HG03565 (cell line): ENCODE measurements at regions not wholly inside any gene's neighbourhood (a gene's known extent, or its start where the extent isn't known, plus 50 kb on each side); places are given as distances from the start of the nearest gene placed in this dataset.
"Not testable (repeated sequence)": the region's sequence is repeated elsewhere in the genome, so short reads cannot be mapped to it uniquely, and the experiment has no call there.

Source experiments
- ATAC-seq: cut with Tn5 transposase; IDR thresholded peaks from one replicate; pipeline ENCODE4 v1.9.1; 2021; ENCODE audit warnings: mild to moderate bottlenecking, moderate library complexity; ENCODE audit not compliant: unreplicated experiment

DNA sequence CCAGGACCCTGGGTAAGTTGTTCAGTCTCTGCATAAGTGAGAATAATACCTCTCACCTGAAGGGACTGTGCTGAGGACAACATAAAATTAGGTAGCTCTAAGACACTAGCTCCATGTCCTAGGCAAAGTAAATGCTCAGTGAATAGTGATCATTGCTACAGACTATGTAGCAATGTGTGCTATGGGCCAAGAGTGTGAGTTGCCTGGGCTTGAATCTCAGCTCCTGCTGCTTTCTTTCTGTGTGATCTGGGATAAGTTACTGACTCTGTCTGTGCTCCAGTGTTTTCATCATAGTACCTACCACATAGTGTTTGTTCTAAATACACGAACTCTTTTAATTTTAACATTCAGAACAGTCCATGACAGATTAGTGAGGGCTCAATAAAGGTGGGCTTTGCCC is 81.1 kb upstream of the MFGE8 start:
- ATAC-seq: no peak

DNA sequence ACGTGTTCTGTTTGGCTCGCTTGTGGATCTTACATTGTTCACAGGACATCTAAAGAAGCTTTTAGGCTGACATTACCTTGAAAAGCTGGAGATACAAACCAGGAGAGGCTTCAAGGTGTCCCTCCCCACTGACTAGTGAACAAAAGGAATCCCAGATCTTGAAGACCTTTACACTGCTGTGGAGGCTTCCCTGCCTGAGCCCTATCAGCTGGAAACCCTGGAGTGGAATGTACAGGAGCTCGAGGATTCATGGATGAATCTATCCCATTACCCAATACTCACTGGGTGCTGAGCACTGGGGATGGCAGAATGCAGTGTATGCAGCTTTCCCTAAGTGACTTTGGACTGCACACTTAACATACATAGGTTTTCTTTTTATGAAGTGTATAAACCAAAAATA is 82.3 kb upstream of the MFGE8 start:
- no peak for ATAC-seq

DNA sequence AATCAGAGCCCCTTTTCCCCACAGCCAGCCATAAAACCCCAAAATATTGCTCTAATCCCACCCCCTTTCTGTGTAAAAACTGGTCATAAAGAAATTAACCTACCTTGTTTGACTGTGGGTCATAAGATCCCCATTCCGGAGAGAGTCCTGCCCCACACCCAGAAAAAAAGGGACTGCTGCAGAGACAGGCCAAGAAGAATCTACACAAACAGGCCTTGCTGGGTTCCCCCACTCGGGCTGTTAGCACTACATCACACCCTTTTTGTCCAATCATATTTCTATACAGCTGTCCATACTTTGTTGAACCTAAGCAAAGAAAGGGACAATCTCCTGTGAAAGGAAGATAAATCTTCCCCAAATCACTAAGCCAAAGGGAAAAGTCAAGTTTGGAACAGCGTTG is 84.4 kb upstream of the MFGE8 start:
- no peak for ATAC-seq

DNA sequence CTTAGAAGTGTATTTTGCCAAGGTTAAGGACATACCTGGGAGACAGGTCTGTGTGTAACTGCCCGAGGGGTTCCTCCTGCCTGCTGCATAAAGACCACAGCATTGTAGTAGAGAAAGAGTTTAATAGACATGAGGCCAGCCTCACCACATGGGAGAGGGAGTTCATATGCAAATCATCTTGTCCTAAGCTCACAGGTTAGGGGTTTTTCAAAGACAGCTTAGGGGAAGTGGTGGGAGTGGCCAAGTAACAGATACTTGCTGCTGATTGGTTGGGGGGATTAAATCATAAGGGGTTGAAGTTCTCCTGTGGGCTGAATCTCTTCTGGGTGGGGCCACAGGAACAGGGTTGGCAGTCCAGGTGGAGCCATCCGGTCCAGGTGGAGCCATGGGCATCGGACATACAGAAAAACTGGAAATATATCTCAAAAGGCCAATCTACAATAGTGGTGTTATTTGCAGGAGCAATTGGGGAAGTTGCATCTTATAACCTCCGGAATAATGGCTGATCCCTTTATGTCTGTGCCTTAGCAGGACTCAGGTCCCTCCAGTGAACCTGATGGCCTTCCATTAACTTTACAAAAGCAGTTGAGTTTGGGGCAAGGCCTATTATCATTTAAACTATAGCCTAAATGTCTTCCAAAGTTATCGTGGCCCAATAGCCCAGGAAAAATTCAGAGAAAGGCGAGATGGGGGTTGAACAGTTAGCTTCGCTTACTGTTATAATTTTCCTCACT is 86.0 kb upstream of the MFGE8 start:
- no peak for ATAC-seq

DNA sequence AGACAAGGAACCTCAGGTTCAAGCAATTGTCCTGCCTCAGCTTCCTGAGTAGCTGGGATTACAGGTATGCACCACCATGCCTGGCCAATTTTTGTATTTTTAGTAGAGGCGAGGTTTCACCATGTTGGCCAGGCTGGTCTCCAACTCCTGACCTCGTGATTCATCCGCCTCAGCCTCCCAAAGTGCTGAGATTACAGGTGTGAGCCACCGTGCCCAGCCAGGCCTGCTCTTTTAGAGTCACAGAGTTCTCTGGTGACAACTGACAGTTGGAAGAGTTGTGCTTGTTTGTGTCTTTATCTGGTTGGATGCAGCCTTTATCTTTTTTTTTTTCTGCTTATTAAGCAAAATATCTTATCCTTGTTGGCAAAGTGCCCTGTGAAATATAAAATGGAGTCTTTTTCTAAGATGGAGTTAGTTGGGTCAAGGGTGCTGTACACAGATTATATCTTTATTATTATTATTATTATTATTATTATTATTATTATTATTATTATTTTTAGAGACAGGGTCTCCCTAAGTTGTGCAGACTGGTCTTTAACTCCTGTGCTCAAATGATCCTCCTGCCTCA is 86.5 kb upstream of the ABHD2 start:
- not testable (repeated sequence) for ATAC-seq

DNA sequence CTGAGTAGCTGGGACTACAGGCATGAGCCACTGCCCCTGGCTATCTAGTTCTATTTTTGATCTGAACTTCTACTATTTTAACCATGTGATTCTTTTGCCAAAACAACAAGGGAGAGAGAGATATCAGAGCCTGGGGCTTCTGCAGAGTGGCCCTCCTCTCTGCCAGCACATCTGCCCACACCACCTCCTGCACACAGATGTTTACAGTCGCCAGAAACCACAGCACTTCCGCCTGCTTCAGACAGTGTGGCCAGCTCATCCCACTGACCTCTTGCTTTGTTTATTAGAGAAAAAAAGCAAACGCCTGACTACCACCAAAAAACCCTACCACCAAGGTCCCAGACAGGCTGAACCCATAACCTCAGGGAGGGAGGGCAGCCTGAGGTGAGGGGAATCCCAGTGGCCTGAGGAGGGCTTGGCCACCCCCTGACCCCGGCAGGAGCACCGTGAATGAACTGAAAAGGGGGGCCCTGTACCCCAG is 85.9 kb upstream of the ABHD2 start:
- ATAC-seq: peak; percentile 54

DNA sequence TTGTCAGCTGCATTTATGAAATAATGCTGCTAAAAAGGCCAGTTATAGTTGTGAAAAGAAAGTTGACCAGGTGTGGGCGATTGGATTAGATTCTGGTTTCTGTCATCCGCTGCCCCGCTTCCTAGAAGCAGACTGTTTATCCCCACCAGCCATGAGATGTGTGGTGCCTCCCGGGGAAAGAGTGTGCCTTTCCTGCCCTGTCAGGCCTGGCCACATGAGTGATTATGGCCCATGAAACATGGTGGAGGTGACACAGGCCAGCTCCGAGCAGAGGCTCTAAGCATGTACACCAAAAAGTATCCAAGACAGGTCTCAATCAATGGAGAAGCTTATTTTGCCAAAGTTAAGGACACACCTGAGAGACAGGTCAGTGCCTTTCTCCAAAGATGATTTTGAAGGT is 85.4 kb upstream of the ABHD2 start:
- no peak for ATAC-seq

DNA sequence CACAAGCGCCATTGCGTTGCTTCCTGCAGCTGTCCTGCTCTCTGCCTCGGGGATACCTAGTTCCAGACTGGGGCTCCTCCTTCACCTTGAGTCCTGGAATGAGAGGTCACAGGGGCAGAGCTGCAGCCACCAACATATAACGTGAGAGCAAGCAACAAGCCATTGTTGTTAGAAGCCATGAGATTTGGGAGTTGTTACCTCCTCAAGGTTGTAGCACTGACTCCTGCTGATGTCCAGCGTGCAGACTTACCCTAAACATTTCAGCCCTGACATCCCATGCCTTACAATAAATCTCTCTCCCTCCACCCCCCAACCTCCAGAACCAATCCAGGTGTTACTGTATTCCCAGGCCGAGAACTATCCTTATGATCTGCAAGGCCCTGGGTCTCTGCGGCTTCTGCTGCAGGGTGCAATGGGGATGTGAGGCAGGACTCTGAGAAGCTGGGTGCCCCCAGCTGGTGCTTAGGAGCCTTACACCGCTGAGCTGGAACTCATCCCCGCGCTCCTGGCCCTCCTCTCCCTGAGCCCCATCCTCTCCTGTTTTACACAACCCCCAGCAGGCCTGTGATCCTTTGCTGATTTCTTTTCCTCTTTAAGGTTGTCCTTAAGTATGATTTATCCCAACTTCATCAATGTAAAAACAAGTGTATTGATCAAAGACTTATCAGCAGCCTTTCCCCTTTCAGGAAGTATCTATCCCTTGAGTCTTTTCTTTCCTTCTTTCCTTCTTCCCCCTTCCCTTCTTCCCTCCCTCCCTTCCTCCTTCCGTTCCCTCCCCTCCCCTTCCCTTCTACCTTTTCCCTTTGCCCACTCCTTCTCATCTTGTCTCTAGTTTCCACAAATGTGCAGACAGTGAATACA is 84.2 kb upstream of the ABHD2 start:
- no peak for ATAC-seq

DNA sequence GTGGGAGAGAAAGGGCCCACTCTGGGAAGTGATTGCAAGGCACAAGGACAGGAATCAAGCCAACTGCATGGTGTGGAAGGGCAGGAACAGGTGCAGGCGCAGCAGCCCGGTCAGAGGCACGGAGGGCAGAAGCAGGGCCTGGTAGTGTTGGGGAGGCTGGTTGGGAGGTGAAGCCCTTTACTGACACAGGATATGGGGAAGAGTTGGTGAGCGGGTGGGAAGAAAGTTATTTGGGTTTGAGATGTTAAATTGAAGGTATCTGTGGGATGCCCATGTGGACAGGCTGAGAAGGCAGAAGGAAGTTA is 83.6 kb upstream of the ABHD2 start:
- ATAC-seq: no peak

DNA sequence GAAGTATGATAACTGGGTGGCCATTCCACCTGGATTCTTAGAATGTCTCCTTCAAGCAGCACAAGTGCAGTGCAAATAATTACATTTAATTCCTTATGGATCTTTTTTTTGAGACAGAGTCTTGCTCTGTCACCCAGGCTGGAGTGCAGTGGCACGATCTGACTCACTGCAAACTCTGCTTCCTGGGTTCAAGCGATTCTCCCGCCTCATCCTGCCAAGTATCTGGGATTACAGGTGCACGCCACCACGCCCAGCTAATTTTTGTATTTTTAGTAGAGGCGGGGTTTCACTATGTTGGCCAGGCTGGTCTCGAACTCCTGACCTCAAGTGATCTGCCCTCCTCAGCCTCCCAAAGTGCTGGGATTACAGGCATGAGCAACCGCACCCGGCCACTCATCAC is 80.7 kb upstream of the ABHD2 start:
- ATAC-seq: not testable (repeated sequence)

DNA sequence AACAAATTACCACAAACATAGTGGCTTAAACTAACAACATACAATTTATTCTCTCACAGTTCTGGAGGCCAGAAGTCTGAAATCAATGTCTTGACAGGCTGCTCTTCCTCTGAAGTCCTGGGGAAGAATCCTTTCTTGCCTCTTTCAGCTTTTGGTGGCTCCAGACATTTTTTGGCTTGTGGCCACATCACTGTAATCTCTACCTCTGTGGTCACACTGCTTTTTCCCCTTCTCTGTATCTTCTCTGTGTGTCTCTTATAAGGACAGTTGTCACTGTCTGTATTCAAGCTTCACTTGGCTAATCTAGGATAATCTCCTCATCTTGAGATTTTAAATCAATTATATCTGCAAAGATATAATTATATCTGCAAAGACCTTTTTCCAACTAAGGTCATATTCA is 80.3 kb upstream of the ABHD2 start:
- no peak for ATAC-seq

DNA sequence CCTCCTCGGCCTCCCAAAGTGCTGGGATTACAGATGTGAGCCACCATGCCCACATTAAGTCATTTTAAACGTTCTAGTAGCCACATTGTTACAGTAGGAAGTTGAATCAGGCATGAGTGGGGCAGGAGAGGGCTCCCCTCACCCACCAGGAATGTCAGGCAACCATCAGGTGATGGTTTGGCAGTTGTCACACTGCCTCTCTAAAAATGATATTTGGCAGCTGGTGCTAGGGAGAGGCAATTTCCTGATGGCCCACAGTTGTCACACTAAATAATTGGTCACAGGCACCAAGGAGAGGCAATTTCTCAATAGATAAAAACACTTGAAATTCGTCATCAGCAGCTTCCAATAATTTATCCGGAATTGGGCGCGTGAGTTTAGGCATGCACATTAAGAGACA is 79.2 kb upstream of the ABHD2 start:
- ATAC-seq: no peak

DNA sequence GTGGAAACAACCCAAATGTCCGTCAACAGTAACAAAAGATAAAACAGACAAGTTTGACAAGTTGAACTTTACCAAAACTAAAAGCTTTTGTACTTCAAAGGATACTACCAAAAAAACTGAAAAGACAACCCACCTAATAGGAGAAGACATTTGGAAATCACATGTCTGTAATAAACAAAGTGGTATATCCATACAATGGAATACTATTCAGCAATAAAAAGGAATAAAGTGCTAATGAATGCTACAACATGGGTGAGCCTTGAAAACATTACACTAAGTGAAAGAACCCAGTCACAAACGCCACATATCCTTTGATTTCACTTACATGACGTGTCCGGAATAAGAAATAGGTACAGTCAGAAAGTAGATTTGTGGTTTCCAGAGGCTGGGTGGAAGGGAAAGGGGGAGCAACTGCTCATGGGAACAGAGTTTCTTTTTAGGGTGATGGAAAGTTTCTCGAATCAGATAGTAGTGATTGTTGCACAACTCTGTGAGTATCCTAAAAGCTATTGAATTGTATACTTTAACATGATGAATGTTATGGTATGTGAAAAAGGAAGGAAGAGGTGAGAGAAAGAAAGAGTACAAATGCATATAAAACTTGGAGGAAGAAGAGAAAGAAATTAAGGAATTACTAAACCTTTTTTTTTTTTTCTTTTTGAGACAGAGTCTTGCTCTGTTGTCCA is 72.7 kb upstream of the ABHD2 start:
- no peak for ATAC-seq

DNA sequence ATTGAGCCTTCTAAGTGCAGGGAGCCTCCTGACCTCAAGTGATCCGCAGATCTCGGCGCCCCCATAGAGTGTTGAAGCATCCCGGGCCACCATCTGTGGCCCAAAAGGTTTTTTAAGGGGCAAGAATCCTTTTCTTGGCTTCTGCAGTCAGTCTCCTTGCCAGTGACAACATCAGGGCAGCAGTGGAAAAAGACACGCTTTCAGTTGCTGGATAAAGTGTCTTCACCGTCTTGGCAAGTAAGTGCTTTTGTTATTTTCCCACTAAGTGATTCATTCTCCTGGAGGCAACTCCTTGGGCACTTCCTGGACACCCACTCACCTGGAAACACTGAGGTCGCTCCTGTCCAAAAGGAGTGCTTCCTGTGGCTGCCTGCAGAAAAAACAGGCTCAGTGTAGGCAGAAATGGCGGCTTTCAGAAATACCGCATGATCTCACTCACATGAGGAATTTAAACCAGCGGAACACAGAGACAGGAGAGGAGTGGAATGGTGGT is 71.7 kb upstream of the ABHD2 start:
- ATAC-seq: no peak

DNA sequence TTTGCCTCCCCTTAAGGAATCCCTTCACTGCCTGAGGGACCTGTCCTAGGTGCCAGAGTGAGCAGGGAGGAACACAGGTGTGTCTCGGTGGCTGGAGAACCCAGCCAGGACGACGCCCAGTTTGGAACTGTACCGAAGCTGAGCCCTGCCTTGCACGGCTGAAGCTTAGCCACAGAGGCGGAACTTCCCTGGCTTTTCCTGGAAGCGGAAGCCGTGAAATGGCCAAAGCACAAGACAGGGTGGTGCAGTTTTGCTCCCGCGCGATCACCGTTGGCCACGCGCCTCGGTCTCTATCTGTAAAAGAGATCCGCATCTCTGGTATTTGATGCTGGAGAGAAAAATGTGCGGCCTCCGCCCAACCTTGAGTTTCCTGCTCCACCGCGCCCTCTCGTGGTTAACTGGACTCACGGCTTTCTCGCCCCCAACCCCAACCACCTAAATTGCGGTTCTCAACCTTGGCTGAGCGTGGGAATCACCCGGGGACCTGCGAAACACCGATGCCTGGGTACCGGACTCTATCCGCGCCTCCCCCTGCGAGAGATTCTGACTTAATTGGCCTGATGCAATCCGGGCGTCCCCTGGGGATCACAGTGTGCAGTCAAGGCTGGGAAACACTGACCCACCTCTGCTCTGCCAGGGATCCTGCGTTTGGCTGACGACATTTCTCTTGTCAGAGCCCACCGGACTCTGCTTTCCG is 70.7 kb upstream of the ABHD2 start:
- peak; percentile 40 for ATAC-seq

DNA sequence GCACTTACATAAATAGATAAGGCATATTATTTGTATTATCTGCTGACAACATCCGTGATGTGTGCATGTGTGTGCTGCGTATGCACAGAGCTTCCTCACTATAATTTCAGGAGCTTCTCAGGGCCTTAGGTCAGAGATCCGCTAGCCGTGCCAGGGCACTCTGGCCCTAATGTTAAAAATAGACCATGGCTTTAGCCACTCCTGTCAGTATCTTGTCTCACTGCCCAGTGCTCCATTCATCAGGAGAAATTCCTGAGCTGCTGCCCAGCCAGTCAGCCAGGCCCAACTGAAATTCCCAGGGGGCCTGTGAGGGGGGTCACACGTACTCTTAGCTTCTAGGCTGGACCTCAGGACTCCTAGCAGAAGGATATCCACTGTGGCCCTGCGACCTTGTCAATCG is 70.0 kb upstream of the ABHD2 start:
- no peak for ATAC-seq

DNA sequence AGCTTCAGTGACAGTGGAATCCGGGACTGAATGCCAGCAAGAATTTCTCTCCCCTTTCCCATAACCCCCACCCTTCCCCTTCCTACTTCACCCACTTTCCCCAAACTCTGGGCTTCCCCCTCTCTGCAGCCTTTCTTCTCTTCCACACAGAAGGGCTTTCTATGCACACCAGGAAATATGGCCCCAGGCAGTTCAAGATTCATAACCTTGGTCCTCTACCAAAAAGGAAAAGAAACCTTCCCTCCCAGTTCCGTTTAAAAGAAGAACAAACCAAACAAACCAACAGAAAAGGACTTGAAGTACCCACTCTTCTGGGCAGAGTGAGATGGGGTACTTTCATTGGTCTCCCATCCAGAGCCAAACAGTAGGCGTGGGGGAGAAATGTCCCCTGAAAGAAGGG is 68.8 kb upstream of the ABHD2 start:
- ATAC-seq: no peak

DNA sequence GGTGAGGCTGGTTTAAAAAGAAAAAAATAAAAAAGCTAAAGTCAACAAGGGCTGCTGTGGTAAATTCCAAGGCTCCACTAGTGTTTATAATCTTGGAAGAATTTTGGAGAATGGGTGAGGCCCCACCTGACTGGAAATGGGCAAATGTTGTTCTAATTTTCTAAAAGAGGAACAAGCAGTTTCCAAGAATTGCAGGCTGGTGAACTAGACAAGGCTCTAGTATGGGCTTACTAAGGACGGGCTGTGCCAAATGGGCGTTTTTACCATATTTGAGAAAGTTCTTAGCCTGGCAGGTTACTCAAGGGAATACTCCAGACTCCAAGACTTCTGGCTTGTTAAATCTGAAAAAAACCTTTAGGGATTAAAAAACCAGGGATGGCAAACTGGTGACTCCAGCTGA is 67.0 kb upstream of the ABHD2 start:
- no peak for ATAC-seq

DNA sequence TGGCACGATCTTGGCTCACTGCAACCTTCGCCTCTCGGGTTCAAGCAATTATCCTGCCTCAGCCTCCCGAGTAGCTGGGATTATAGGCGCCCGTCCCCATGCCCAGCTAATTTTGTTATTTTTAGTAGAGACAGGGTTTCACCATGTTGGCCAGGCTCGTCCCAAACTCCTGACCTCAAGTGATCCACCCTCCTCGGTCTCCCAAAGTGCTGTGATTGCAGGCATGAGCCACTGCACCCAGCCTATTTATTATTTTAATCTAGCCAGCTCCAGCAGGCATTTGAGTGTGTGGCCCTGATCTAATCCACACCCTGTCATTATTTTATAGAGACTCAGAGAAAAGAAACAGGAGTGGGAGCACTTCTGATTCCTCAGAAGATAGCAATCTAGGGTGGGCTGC is 66.4 kb upstream of the ABHD2 start:
- ATAC-seq: not testable (repeated sequence)

DNA sequence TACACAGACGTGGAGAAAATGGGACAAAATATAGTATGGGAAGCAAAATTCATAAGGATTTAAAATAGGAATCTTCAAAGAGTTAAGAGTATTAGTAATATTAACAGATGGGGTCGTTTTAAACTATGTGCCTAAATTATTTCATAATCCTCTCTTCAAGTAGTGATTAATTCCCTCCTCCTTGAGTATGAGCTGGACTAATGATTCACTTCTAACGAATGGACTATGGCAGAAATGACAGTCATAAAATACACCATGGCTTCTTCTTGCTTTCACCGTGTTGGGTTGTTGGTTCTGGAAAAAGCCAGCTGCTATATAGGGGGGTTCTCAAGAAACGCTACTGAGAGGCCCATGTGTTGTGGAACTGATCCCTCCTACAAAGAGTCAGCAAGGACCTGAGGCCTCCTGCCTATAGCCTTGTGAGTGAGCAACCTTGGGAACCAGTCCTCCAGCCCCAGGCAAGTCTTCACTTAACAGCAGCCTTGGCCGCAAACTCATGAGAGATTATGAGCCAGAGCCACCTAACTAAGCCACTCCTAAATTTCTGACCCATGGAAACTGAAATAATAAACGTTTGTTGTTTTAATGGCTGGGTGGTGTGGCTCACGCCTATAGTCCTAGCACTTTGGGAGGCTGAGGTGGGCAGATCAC is 64.8 kb upstream of the ABHD2 start:
- ATAC-seq: no peak
